NB4 (cell line): ENCODE measurements at regions not wholly inside any gene's neighbourhood (a gene's known extent, or its start where the extent isn't known, plus 50 kb on each side); places are given as distances from the start of the nearest gene placed in this dataset.

ENCODE experiments used
- DNase-seq: peaks from one replicate; pipeline ENCODE4 v3.0.0; 2010; ENCODE audit warnings: low read depth
- H3K4me3 ChIP-seq: one replicate; pipeline ENCODE4 v1.5.1; 2011; ENCODE audit warnings: mild to moderate bottlenecking, low read depth, low read length, moderate library complexity
- CTCF ChIP-seq: IDR thresholded peaks from one replicate; pipeline ENCODE4 v1.5.1; 2012; ENCODE audit warnings: low read depth, low read length
- MYC ChIP-seq: IDR thresholded peaks from 2 replicates; pipeline ENCODE4 v1.6.1; 2011; ENCODE audit warnings: low read depth, low read length
- POLR2A ChIP-seq: IDR thresholded peaks from 2 replicates; pipeline ENCODE4 v1.6.1; 2011; ENCODE audit warnings: mild to moderate bottlenecking; ENCODE audit not compliant: insufficient read length; ENCODE audit errors: extremely low read depth
- TF ChIP-seq, protein P1 (sequence below): IDR thresholded peaks from 2 replicates; pipeline ENCODE4 v1.6.1; 2011; ENCODE audit warnings: low read depth, low read length

GRCh38 chr18:27355308-27355707, 170.2 kb upstream of the CHST9 start:
- TF ChIP-seq MYC (no peak), CTCF (no peak)
- no peak for DNase-seq

GRCh38 chr18:27353273-27353672, 168.2 kb upstream of the CHST9 start:
- no peak overlapping the region for H3K4me3 ChIP-seq
- TF ChIP-seq, protein P1, sequence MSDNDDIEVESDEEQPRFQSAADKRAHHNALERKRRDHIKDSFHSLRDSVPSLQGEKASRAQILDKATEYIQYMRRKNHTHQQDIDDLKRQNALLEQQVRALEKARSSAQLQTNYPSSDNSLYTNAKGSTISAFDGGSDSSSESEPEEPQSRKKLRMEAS, result no peak
- TF ChIP-seq MYC (no peak), CTCF (no peak), POLR2A (no peak)
- no peak for DNase-seq

More at GRCh38 chr18:27355308-27355707, 170.2 kb upstream of the CHST9 start:
- no peak overlapping the region for H3K4me3 ChIP-seq

- no peak overlapping the region for H3K4me3 ChIP-seq
- TF ChIP-seq MYC, result no peak
- no peak for TF ChIP-seq POLR2A
- TF ChIP-seq, protein P1, result no peak
- no peak for TF ChIP-seq CTCF
- no peak for DNase-seq
Observed at GRCh38 chr18:27349284-27349882, 164.3 kb upstream of the CHST9 start.

GRCh38 chr18:27331606-27332005, 146.5 kb upstream of the CHST9 start:
- no peak for DNase-seq
- TF ChIP-seq, protein P1, result no peak
- no peak for TF ChIP-seq MYC
- no peak for TF ChIP-seq CTCF
- TF ChIP-seq POLR2A, result no peak
- H3K4me3 ChIP-seq, result no peak overlapping the region

GRCh38 chr18:27314996-27315395, 129.9 kb upstream of the CHST9 start:
- TF ChIP-seq POLR2A, result no peak
- TF ChIP-seq, protein P1, result no peak
- TF ChIP-seq CTCF, result no peak
- no peak for TF ChIP-seq MYC
- no peak for DNase-seq
- H3K4me3 ChIP-seq, result no peak overlapping the region

- TF ChIP-seq POLR2A, result no peak
- TF ChIP-seq, protein P1, result no peak
- no peak for TF ChIP-seq CTCF
- no peak for TF ChIP-seq MYC
- DNase-seq, result no peak
- no peak overlapping the region for H3K4me3 ChIP-seq
Observed at GRCh38 chr18:27313678-27314077, 128.6 kb upstream of the CHST9 start.
